ENCODE measurements at regions not wholly inside any gene's neighbourhood (a gene's known extent, or its start where the extent isn't known, plus 50 kb on each side); places are given as distances from the start of the nearest gene placed in this dataset.
"Not testable (repeated sequence)": the region's sequence is repeated elsewhere in the genome, so short reads cannot be mapped to it uniquely, and the experiment has no call there.

GRCh38 chr6:8361259-8361658 is 74.1 kb downstream of the SLC35B3 start:
- DNase-seq, result no peak

- DNase-seq, result no peak
Measured at GRCh38 chr6:8352966-8353340, 82.4 kb downstream of the SLC35B3 start.

- DNase-seq, result no peak
Measured at GRCh38 chr6:8352335-8352965, 82.9 kb downstream of the SLC35B3 start.

- DNase-seq, result no peak
Measured at GRCh38 chr6:8343600-8343999, 91.7 kb downstream of the SLC35B3 start.

- no peak for DNase-seq
Measured at GRCh38 chr6:8342241-8342819, 93.0 kb downstream of the SLC35B3 start.

GRCh38 chr6:8337147-8337546 is 98.2 kb downstream of the SLC35B3 start:
- no peak for DNase-seq

- DNase-seq, result no peak
Measured at GRCh38 chr6:8336406-8337057, 98.8 kb downstream of the SLC35B3 start.

GRCh38 chr6:8335896-8336295 is 99.4 kb downstream of the SLC35B3 start:
- no peak for DNase-seq

GRCh38 chr6:8335381-8335780 is 100.0 kb downstream of the SLC35B3 start:
- DNase-seq, result no peak

- no peak for DNase-seq
Measured at GRCh38 chr6:8334113-8334512, 101.2 kb downstream of the SLC35B3 start.

- DNase-seq, result no peak
Measured at GRCh38 chr6:8329562-8329961, 105.8 kb downstream of the SLC35B3 start.

GRCh38 chr6:8325743-8326142 is 109.6 kb downstream of the SLC35B3 start:
- DNase-seq, result no peak

- no peak for DNase-seq
Measured at GRCh38 chr6:8322659-8323058, 112.7 kb downstream of the SLC35B3 start.

GRCh38 chr6:8321671-8322404 is 113.5 kb downstream of the SLC35B3 start:
- DNase-seq, result no peak

- DNase-seq, result no peak
Measured at GRCh38 chr6:8315154-8315553, 120.2 kb downstream of the SLC35B3 start.

GRCh38 chr6:8301502-8301901 is 133.8 kb downstream of the SLC35B3 start:
- no peak for DNase-seq

- no peak for DNase-seq
Measured at GRCh38 chr6:8299034-8299433, 136.3 kb downstream of the SLC35B3 start.

GRCh38 chr6:8282946-8283345 is 152.4 kb downstream of the SLC35B3 start:
- DNase-seq, result not testable (repeated sequence)

GRCh38 chr6:8282380-8282779 is 153.0 kb downstream of the SLC35B3 start:
- no peak for DNase-seq

GRCh38 chr6:8279041-8279805 is 156.1 kb downstream of the SLC35B3 start:
- no peak for DNase-seq

GRCh38 chr6:8278562-8278961 is 156.8 kb downstream of the SLC35B3 start:
- no peak for DNase-seq

GRCh38 chr6:8277769-8278168 is 157.6 kb downstream of the SLC35B3 start:
- no peak for DNase-seq

- no peak for DNase-seq
Measured at GRCh38 chr6:8276148-8276547, 159.2 kb downstream of the SLC35B3 start.
